Caco-2 (cell line): ENCODE measurements at regions not wholly inside any gene's neighbourhood (a gene's known extent, or its start where the extent isn't known, plus 50 kb on each side); places are given as distances from the start of the nearest gene placed in this dataset.

Experiments
- BruUV-seq: library from RNA; stranded (reverse); fragments of 400-500 nt; replicated peaks from 2 replicates; lab custom pipeline; 2021; lab: Mats Ljungman, UMichigan
- CTCF ChIA-PET: fragments of 300-600 bp; sonication (Branson Sonifier 250); formaldehyde crosslinking; loops from one replicate; lab custom pipeline; 2022; ENCODE audit warnings: antibody characterized with exemption; lab: Charles Lee
- POLR2A ChIA-PET: fragments of 300-600 bp; sonication (Branson Sonifier 250); formaldehyde crosslinking; loops from one replicate; lab custom pipeline; 2022; ENCODE audit warnings: antibody characterized with exemption; lab: Charles Lee
- DNase-seq, 2 experiments: peaks; one replicate each; pipeline versions ENCODE4 v3.0.0 to v3.0.0-alpha.2; 2020 to 2022
- H3K27me3 ChIP-seq: replicated peaks from 2 replicates; pipeline ENCODE4 v1.6.0; 2011; ENCODE audit warnings: low read length; ENCODE audit not compliant: control insufficient read depth, insufficient read depth
- H3K36me3 ChIP-seq: 2 replicates; pipeline ENCODE4 v1.5.1; 2011; ENCODE audit warnings: low read length; ENCODE audit not compliant: control insufficient read depth, insufficient read depth
- H3K4me1 ChIP-seq: fragments of 250-450 bp; sonication (Bioruptor Pico); 2 replicates; pipeline ENCODE4 v1.5.1; 2020; ENCODE audit warnings: mild to moderate bottlenecking
- H3K4me3 ChIP-seq: 2 replicates; pipeline ENCODE4 v1.5.1; 2011; ENCODE audit warnings: low read depth, mild to moderate bottlenecking, control low read depth, low read length
- H3K9me3 ChIP-seq: fragments of 250-450 bp; sonication (Bioruptor Pico); 2 replicates; pipeline ENCODE4 v1.5.1; 2020; ENCODE audit warnings: mild to moderate bottlenecking, moderate library complexity
- H3K27ac Mint-ChIP-seq: one replicate; pipeline ENCODE4 v1.8.0; 2022; ENCODE audit warnings: mixed read lengths; ENCODE audit not compliant: unreplicated experiment
- H3K27me3 Mint-ChIP-seq: one replicate; pipeline ENCODE4 v1.8.0; 2022; ENCODE audit warnings: mixed read lengths; ENCODE audit not compliant: insufficient read depth, unreplicated experiment
- H3K36me3 Mint-ChIP-seq: one replicate; pipeline ENCODE4 v1.8.0; 2022; ENCODE audit warnings: mild to moderate bottlenecking, mixed read lengths; ENCODE audit not compliant: insufficient read depth, unreplicated experiment
- H3K4me1 Mint-ChIP-seq: one replicate; pipeline ENCODE4 v1.8.0; 2022; ENCODE audit warnings: low read depth, mixed read lengths; ENCODE audit not compliant: unreplicated experiment
- H3K4me3 Mint-ChIP-seq: one replicate; pipeline ENCODE4 v1.8.0; 2022; ENCODE audit warnings: mild to moderate bottlenecking, moderate library complexity, mixed read lengths; ENCODE audit not compliant: unreplicated experiment
- H3K9me3 Mint-ChIP-seq: one replicate; pipeline ENCODE4 v1.8.0; 2022; ENCODE audit warnings: mixed read lengths; ENCODE audit not compliant: unreplicated experiment
- CTCF ChIP-seq, 2 experiments: fragments of 200-600 bp in 1 of 2; IDR thresholded peaks; 1 replicate in 1 of 2; 2 replicates in 1 of 2; pipeline versions ENCODE4 v1.5.1 to v1.8.0; 2011 to 2022; ENCODE audit warnings: antibody characterized with exemption in 1 of 2, control low read depth in 1 of 2, inconsistent platforms in 1 of 2, low read depth in 1 of 2, low read length in 1 of 2, mild to moderate bottlenecking in 1 of 2, moderate library complexity in 1 of 2; ENCODE audit not compliant: insufficient read depth in 1 of 2, severe bottlenecking in 1 of 2, unreplicated experiment in 1 of 2
- intact Hi-C: fragments of 100-400 bp; cut with micrococcal nuclease; formaldehyde crosslinking; loops from one replicate; pipeline ENCODE4 v1.10.0; 2022; ENCODE audit not compliant: unreplicated experiment

- ChIA-PET POLR2A (no interaction called here), CTCF (no interaction called here)
- Histone ChIP-seq H3K9me3 (no peaks in the 10 kb centered on the region), H3K4me3 (no peak overlapping the region), H3K4me1 (peaks cover 18% of the 10 kb centered on the region), H3K36me3 (no peaks in the 10 kb centered on the region), H3K27me3 (no peaks in the 10 kb centered on the region)
- no peak overlapping the region for H3K4me3 Mint-ChIP-seq
- no peak for DNase-seq
- H3K4me1 Mint-ChIP-seq: peaks cover 6% of the 10 kb centered on the region
- no peak for TF ChIP-seq CTCF (IDR thresholded peaks at IDR 0.05; ENCODE audit: insufficient read depth in 1 of 2, low read depth in 1 of 2, low read length in 1 of 2, severe bottlenecking in 1 of 2, unreplicated experiment in 1 of 2)
- intact Hi-C loops: loop anchor here (10.0 kb wide), 1 partner anchor 197 kb away; no protein-coding TSS in a partner anchor
- no peaks in the 10 kb centered on the region for H3K9me3 Mint-ChIP-seq
- H3K27ac Mint-ChIP-seq: no peak overlapping the region
- H3K27me3 Mint-ChIP-seq: no peaks in the 10 kb centered on the region
- H3K36me3 Mint-ChIP-seq: no peaks in the 10 kb centered on the region
- BruUV-seq: no TSS peak
These were observed 318.6 kb upstream of the TMPRSS15 start for GRCh38 chr21:18722193-18722592.

- Mint-ChIP-seq H3K27ac (no peak overlapping the region), H3K4me3 (peak overlapping the region; percentile 17), H3K36me3 (no peaks in the 10 kb centered on the region), H3K9me3 (no peaks in the 10 kb centered on the region), H3K27me3 (no peaks in the 10 kb centered on the region), H3K4me1 (peaks cover 6% of the 10 kb centered on the region)
- no peak for TF ChIP-seq CTCF (IDR thresholded peaks at IDR 0.05; ENCODE audit: insufficient read depth in 1 of 2, low read depth in 1 of 2, low read length in 1 of 2, severe bottlenecking in 1 of 2, unreplicated experiment in 1 of 2)
- Histone ChIP-seq H3K27me3 (no peaks in the 10 kb centered on the region), H3K4me3 (no peak overlapping the region), H3K9me3 (no peaks in the 10 kb centered on the region), H3K4me1 (peaks cover 18% of the 10 kb centered on the region), H3K36me3 (no peaks in the 10 kb centered on the region)
- ChIA-PET POLR2A (no interaction called here), CTCF (interaction anchor here (0.5 kb wide), 1 partner anchor 133 kb away, joined by 3 read pairs; no protein-coding TSS in a partner anchor)
- BruUV-seq: no TSS peak
- DNase-seq: peak; percentile 10 to 31
- intact Hi-C loops: loop anchor here (10.0 kb wide), 1 partner anchor 198 kb away; no protein-coding TSS in a partner anchor
These were observed 319.6 kb upstream of the TMPRSS15 start for GRCh38 chr21:18723171-18723570.

DNA sequence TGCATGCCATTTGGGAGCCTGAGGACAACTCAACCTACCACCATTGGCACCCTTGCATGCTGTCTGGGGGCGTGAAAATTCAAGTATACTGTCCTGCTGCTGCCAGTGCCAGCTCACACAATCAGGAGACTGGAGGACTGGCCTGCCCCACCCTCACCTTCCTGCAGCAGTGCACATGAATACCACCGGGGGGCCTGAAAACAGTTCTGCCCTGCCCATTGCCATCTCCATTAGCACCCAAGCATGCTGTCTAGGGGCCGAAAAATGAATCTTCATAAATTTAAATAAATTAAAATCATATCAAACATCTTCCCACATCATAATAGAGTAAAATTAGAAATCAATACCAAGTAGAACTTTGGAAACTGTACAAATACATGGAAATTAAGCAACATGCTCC lies 322.1 kb upstream of the TMPRSS15 start:
- Mint-ChIP-seq H3K27me3 (no peaks in the 10 kb centered on the region), H3K9me3 (no peaks in the 10 kb centered on the region), H3K4me3 (no peak overlapping the region), H3K36me3 (no peaks in the 10 kb centered on the region), H3K4me1 (peaks cover 6% of the 10 kb centered on the region), H3K27ac (no peak overlapping the region)
- ChIA-PET POLR2A (no interaction called here), CTCF (no interaction called here)
- intact Hi-C loops: loop anchor here (2.0 to 10.0 kb wide), 2 partner anchors 49 to 201 kb away; no protein-coding TSS in a partner anchor
- H3K9me3 ChIP-seq: no peaks in the 10 kb centered on the region
- DNase-seq: peak; percentile 61 to 62
- no peak overlapping the region for H3K4me3 ChIP-seq
- peaks cover 18% of the 10 kb centered on the region for H3K4me1 ChIP-seq
- H3K27me3 ChIP-seq: no peaks in the 10 kb centered on the region
- H3K36me3 ChIP-seq: no peaks in the 10 kb centered on the region
- no TSS peak for BruUV-seq
- peak; percentile 31 to 42 for TF ChIP-seq CTCF (IDR thresholded peaks at IDR 0.05; ENCODE audit: insufficient read depth in 1 of 2, low read depth in 1 of 2, low read length in 1 of 2, severe bottlenecking in 1 of 2, unreplicated experiment in 1 of 2)
